ENCODE measurements at regions not wholly inside any gene's neighbourhood (a gene's known extent, or its start where the extent isn't known, plus 50 kb on each side); places are given as distances from the start of the nearest gene placed in this dataset.

DNA sequence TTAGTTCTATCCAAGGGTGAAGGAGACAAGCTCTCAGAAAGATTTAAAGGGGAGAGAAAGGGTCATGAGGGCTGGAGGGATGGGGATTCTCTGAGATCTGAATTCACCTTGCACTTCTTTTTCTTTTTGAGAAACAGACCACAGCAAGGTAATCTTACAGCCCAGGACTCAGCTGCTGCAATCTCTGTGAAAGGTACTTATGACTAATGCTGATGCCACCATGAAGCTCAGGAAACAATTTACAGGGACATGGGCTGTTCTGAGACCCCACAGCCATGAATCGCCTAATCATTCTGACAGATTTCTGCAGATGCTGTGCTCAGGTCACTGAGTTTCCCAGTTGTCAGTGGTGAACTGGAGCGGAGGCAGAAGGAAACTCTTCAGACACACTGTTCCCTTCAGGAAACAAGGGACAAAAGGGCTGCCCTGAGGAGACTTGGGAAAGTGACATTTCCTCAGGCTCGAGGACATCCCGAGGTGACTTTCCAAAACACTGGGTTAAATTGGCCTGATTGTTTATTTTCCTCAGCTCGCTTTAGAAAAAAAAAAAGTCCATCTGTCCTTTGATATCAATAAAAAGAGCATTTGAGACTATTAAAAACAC is 103.8 kb upstream of the PLCB4 start:
- no peak overlapping the region for H3K27ac ChIP-seq (ENCODE audit: low read depth in 2 of 2, low read length in 2 of 2)
- H3K9ac ChIP-seq (ENCODE audit: low read length in 3 of 3) = no peak overlapping the region
- intact Hi-C loops (cut with DNase I) = no loop called here
- no peaks in the 10 kb centered on the region for H3K9me3 ChIP-seq (ENCODE audit: control insufficient read depth in 2 of 3, insufficient read depth in 1 of 3, low read length in 3 of 3)
- DNase-seq (peak in 1 of 5 donors; percentile 31), FAIRE-seq (no peak)
- H3K4me3 ChIP-seq (ENCODE audit: low read length in 3 of 3) = no peak overlapping the region
- H3K27me3 ChIP-seq (ENCODE audit: control insufficient read depth, insufficient read depth, low read length) = no peaks in the 10 kb centered on the region
- H3K36me3 ChIP-seq (ENCODE audit: control insufficient read depth in 2 of 3, insufficient read depth in 3 of 3, low read length in 3 of 3) = no peaks in the 10 kb centered on the region
- H3K4me1 ChIP-seq (ENCODE audit: control insufficient read depth in 2 of 3, insufficient read depth in 2 of 3, low read depth in 1 of 3, low read length in 3 of 3) = no peaks in the 10 kb centered on the region
- TF ChIP-seq CTCF (IDR thresholded peaks at IDR 0.05; ENCODE audit: borderline replicate concordance, extremely low read depth, insufficient read depth) = no peak

GRCh38 chr20:8967641-8968245 is 101.1 kb upstream of the PLCB4 start:
- H3K9me3 ChIP-seq (ENCODE audit: control insufficient read depth in 2 of 3, insufficient read depth in 1 of 3, low read length in 3 of 3) = no peaks in the 10 kb centered on the region
- no peaks in the 10 kb centered on the region for H3K36me3 ChIP-seq (ENCODE audit: control insufficient read depth in 2 of 3, insufficient read depth in 3 of 3, low read length in 3 of 3)
- no peak overlapping the region for H3K9ac ChIP-seq (ENCODE audit: low read length in 3 of 3)
- TF ChIP-seq CTCF (IDR thresholded peaks at IDR 0.05; ENCODE audit: borderline replicate concordance, extremely low read depth, insufficient read depth) = no peak
- no peaks in the 10 kb centered on the region for H3K27me3 ChIP-seq (ENCODE audit: control insufficient read depth, insufficient read depth, low read length)
- no peak for FAIRE-seq
- no peak overlapping the region for H3K27ac ChIP-seq (ENCODE audit: low read depth in 2 of 2, low read length in 2 of 2)
- DNase-seq = no peak
- no peaks in the 10 kb centered on the region for H3K4me1 ChIP-seq (ENCODE audit: control insufficient read depth in 2 of 3, insufficient read depth in 2 of 3, low read depth in 1 of 3, low read length in 3 of 3)
- no peak overlapping the region for H3K4me3 ChIP-seq (ENCODE audit: low read length in 3 of 3)
- intact Hi-C loops (cut with DNase I) = no loop called here

DNA sequence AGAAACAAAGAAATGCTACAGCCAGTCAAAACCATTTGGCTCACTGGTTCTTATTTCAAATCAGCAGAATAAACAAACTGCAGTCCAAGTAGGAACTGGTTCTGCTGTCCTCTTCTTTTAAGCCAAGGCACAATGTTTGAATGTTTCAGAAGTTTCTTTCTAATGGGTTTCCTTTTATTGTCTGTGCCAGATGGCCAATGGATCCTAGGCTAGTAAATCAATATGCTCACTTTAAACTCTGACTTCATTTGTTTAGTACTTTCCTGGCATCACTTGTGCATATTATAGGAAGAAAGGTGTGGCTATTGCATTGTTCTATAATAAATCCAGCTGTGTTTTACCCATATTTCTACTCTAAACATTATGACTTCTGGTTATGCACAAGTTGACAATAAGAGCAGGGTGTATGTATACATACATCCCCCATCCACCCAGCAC is 99.7 kb upstream of the PLCB4 start:
- Histone ChIP-seq H3K27me3 (ENCODE audit: control insufficient read depth, insufficient read depth, low read length) (no peaks in the 10 kb centered on the region), H3K27ac (ENCODE audit: low read depth in 2 of 2, low read length in 2 of 2) (no peak overlapping the region), H3K36me3 (ENCODE audit: control insufficient read depth in 2 of 3, insufficient read depth in 3 of 3, low read length in 3 of 3) (no peaks in the 10 kb centered on the region), H3K9ac (ENCODE audit: low read length in 3 of 3) (no peak overlapping the region), H3K4me1 (ENCODE audit: control insufficient read depth in 2 of 3, insufficient read depth in 2 of 3, low read depth in 1 of 3, low read length in 3 of 3) (no peaks in the 10 kb centered on the region), H3K4me3 (ENCODE audit: low read length in 3 of 3) (no peak overlapping the region), H3K9me3 (ENCODE audit: control insufficient read depth in 2 of 3, insufficient read depth in 1 of 3, low read length in 3 of 3) (no peaks in the 10 kb centered on the region)
- FAIRE-seq = no peak
- no peak for DNase-seq
- intact Hi-C loops (cut with DNase I) = no loop called here
- no peak for TF ChIP-seq CTCF (IDR thresholded peaks at IDR 0.05; ENCODE audit: borderline replicate concordance, extremely low read depth, insufficient read depth)

Data from kidney (tissue), 13 donors.